HG03103 (cell line): ENCODE measurements at regions not wholly inside any gene's neighbourhood (a gene's known extent, or its start where the extent isn't known, plus 50 kb on each side); places are given as distances from the start of the nearest gene placed in this dataset.

Experiments used
- ATAC-seq: cut with Tn5 transposase; IDR thresholded peaks from one replicate; pipeline ENCODE4 v1.9.1; 2021; ENCODE audit warnings: low read depth; ENCODE audit not compliant: unreplicated experiment

DNA sequence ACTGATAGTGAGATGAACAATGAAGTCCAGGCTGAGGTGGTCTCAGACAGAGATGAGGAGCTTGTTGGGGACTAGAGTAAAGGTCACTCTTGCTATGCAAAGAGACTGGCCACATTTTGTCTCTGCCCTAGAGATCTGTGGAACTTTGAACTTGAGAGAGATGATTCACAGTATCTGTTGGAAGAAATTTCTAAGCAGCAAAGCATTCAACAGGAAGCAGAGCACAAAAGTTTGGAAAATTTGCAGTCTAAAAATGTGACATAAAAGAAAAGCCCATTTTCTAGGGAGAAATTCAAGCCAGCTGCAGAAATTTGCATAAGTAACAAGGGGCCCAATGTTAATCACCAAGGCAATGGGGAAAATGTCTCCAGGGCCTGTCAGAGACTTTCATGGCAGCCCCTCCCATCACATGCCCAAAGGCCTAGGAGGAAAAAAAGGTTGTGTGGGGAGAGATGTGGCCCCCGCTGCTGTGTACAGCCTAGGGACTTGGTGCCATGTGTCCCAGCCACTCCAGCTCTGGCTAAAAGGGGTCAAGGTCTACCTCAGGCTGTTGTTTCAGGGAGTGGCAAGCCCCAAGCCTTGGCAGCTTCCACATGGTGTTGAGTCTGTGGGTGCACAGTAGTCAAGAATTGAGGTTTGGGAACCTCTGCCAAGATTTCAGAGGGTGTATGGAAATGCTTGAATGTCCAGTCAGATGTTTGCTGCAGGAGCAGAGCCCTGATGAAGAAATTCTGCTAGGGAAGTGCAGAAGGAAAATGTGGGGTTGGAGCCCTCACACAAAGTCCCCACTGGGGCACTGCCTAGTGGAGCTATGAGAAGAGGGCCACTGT lies 262.8 kb downstream of the DKK2 start:
- ATAC-seq, result no peak

DNA sequence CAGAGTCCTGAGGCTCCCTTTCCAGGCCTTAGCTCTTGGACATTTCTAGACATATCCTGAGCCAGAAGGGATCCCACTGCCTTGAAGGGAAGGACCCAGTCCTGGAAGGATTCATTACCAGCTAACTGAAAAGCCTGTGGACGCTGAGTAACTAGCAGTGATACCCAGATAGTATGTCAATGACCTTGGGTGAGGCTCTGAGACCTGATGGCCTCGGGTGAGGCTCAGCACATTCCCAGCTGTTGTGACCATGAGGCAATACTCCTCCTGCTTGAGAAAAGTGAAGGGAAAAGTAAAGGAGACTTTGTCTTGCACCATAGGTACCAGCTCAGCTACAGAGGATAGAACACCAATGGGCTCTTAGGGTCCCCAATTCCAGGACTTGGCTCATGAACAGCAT lies 268.1 kb downstream of the DKK2 start:
- ATAC-seq, result no peak

- no peak for ATAC-seq
Observed at GRCh38 chr4:106766519-106766918, 269.6 kb downstream of the DKK2 start.

- ATAC-seq, result no peak
Observed at GRCh38 chr4:106764774-106765173, 271.3 kb downstream of the DKK2 start.

DNA sequence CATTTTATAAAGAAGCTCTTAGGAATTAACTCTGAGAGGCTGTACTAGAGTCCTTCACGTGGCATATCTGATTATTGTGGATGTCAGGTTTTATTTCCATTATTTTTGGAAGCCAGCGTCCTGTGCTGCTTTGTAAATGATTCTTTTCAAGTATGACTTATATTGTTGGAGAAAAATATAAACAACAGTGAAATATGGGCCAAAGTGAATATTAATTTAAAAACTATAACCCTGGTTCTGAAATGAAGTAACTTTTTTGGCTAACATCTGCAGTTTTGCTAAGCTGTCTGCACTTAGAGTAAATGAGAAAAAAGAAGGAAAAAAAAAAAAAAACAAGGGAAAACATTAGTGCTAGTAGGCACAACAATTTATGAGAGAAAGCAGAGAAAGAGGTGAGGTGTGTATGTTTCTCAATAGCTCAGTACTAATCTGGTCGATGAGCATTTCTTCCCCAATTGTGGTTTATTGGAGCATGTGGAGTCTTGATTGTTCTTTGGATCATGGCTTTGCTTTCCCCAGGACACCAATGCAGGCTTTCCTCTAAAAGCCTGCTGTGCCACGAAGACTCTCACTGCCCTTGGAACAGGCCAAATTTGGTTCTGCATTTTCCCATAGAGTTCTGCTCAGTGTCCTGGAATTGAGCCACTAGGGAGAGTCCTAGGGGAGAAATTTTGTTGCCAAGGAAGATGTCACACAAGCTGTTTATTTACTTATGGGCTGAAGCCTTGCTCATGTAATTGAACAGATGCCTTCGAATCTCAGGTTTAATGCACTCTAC lies 273.3 kb downstream of the DKK2 start:
- no peak for ATAC-seq

DNA sequence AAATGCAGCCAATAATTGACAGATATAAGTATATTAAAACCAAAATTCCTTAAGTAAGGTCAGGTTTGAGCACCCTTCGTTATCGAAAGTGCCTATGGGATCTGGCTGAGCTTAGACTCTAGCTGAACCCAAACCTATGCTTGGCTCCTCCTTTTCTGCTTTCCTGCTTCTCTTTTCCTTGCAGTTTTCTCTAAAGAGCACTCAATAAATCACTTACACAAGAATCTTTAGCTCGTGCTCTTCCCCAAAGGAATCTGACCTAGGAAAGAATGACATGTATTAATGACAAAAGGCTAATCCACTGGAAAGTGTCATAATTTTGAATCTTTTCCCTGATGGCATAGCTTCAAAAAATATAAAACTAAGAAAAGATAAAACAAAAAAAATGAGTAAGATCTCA lies 282.7 kb downstream of the DKK2 start:
- no peak for ATAC-seq

DNA sequence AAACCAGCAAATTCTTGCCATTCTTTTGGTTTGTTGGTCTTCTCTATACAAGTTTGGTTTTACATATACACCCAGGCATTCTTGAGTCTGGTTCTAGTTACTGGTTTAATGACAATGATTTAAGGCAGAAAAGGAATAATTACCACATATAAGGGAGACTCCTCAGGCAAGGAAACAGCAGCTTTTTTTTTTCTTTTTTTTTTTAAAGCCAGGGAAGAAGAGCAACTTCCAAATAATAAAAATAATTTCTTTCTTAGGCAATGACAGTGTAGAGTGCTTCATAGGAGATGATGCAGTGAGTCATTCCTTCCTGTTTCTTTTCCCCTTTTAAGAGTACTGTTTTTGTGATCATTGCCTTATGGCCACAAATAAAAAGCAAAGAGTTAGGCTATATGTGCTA lies 289.7 kb downstream of the DKK2 start:
- ATAC-seq, result no peak

GRCh38 chr4:106738121-106738520 lies 298.0 kb downstream of the DKK2 start:
- ATAC-seq, result no peak

DNA sequence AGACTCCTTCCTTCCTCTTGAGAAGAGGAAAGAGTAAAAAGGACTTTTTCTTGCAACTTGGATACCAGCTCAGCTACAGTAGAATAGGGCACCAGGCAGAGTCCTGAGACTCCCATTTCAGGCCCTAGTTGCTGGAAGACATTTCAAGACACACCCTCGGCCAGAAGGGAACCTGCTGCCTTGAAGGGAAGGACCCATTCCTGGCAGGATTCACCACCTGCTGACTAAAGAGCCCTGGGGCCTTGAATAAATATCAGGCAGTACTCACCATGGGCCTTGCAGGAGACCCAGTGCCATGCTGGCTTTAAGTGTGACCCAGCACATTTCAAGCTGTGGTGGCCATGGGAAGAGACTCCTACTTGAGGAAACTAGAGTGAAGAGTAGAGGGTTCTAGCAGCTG lies 317.6 kb downstream of the DKK2 start:
- no peak for ATAC-seq

GRCh38 chr4:106717091-106717490 lies 319.0 kb downstream of the DKK2 start:
- ATAC-seq, result no peak

DNA sequence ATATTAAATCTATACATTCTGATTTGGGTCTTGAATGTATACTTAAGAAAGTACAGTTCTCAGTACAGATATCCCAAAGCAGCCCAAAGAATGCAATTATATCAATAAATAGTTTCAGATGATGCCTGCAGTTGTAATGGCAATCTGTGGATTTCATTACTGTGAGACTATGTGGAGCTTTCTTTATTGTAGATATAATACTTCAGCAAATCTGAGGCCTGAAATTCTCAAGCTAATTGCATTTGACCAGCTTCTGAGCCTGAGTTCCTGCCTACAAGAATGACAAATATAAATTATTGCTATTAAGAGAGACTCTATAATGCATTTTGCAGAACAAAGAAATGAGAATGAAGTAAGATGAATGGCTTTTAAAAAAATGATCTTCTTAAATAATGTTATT lies 320.3 kb downstream of the DKK2 start:
- no peak for ATAC-seq

DNA sequence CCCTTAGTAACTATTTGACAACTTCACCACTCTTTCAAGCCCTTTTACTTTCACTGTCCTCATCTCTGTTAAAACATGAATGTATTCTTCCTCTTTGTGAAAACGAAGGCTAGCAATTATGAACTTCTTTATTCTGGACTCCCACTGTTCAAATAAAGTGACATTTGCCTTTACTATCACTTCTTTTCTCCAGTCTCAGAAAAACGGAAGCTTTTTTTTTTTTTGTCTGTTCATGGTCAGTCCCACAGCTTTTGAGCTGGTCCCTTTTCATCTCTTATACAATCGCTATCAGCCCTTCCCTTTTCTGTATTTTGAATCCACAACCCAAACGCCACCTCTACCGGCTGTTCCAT lies 327.7 kb downstream of the DKK2 start:
- no peak for ATAC-seq

- ATAC-seq, result no peak
Observed at GRCh38 chr4:106707776-106708463, 328.2 kb downstream of the DKK2 start.

DNA sequence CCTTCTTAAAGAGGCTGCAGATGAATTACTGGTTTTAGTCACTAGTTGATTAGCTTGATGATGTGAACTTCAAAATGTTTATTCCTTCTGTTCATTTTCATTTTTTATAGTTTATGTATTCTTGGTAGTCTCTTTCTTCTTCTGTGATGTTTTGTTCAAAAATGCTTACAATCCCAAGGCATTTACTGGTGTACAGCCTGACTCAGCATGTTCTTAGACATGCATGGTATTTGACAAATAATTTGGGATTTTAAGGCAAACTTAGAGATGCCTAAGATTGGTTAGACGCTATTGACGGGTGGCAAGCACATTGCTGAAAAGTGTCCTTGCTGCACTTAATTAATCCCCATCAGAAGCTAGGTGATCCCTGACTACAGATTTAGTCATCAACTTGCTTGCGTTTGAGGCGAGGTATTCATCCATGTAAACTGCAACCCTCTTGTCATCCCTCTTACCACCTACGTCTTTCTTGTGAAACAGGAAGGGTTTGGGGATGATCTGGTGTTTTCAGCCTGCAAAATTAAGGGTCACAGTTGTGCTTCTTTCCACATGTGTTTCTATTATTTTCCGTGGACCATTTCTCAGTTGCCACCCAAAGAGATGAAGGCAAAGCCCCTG lies 331.8 kb downstream of the DKK2 start:
- ATAC-seq, result no peak

DNA sequence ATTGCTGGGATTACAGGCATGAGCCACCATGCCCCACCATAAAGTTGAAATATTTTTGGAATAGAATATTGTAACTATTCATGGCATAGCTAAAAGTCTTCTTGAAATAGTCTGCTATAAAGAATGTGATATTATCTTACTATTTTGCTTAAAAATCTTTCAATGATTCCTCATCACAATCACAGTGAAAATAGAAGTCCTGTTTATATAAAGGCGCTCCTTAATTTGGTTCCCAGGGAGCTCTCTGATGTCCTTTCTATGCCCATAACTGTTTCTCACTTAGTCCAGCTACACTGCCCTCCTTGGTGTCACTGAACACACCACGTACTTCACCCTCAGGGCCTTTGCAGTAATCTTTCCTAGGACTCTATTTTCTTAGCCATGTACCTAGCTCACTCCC lies 331.7 kb upstream of the GIMD1 start:
- ATAC-seq, result no peak

DNA sequence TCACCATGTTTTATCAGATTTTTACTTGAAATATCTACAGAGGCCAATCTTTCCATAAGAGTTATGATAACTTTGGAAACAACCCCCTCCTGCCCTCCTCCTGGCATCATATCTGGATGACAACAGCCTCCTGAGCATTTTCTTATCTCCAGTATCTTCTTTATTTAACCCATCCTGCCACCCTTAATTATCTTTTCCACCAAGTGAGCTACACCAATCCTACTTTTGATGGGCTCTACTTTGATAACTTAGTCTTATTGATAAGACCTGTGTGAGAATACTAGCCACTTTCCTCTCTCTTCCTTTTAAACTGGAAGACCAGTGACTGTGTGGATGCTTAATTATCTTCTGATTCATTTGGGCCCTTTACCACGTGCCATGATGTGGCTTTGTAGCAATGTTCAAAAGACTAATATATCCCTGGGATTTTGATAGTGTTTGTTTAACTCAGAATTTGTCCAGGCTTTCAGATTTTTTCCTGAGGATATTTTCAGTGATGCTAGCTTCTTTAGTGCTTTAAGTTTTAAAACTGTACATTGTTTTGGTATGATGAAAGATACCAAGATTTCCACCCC lies 330.1 kb upstream of the GIMD1 start:
- no peak for ATAC-seq

DNA sequence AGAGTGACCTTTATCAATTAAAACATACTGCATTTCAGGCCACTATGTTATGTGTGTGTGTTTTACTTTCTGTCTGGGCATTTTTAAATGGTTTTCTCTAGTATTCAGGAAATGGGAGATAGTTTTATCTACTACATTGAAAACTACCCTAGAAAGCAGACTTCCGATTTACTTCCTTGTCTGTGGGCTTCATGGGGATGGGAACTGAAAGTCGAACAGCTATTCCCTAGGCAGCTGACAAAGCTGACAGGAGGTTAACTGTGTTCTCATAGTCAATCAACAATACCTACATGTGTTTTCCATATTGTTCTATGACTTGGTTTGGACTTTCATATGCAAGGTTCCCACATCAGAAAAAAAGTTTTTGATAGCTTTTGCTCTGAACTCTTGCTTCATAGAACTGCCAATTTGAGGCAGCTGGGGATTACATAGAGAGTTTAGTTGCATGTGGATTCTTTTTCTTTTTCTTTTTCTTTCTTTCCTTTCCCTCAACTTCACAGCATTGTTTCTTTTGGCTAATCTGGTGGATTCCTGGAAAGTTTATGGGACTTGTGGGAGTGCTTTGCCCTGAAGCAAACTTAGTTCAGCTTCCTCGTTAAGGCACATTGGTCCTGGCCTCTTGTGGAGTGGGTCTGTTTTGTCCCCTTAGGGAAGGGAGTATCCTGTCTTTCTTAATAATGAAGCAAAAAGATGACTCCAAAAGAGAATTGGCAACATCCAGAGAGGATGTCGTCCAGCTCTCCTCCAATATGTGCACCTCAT lies 327.1 kb upstream of the GIMD1 start:
- no peak for ATAC-seq

DNA sequence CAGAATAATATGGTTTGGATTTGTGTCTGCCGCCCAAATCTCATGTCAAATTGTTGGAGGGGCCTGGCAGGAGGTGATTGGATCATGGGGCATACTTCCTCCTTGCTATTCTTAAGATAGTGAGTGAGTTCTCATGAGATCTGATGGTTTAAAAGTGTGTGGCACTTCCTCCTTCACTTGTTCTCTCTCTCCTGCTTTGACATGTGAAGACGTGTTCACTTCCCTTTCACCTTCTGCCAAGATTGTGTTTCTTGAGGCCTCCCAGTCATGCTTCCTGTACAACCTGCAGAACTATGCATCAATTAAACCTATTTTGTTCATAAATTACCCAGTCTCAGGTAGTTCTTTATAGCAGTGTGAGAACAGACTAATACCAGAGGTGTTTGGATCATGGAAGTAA lies 325.7 kb upstream of the GIMD1 start:
- ATAC-seq, result no peak

- no peak for ATAC-seq
Observed at GRCh38 chr4:106691749-106692148, 323.2 kb upstream of the GIMD1 start.

GRCh38 chr4:106690487-106690886 lies 321.9 kb upstream of the GIMD1 start:
- no peak for ATAC-seq
